Keratinocyte (primary cell): ENCODE measurements at regions not wholly inside any gene's neighbourhood (a gene's known extent, or its start where the extent isn't known, plus 50 kb on each side); places are given as distances from the start of the nearest gene placed in this dataset.

Experiments
- CTCF ChIP-seq, 3 experiments: IDR thresholded peaks in 1 of 3; conservative IDR thresholded peaks in 1 of 3; optimal IDR thresholded peaks in 1 of 3; 2 replicates in 2 of 3; 3 replicates in 1 of 3; pipeline versions ENCODE3 to v1.5.1; 2011; ENCODE audit warnings: low read length in 3 of 3, mild to moderate bottlenecking in 3 of 3, moderate library complexity in 2 of 3, control low read depth in 1 of 3, inconsistent platforms in 1 of 3; ENCODE audit not compliant: insufficient read depth in 2 of 3; ENCODE audit errors: extremely low read depth in 1 of 3
- EZH2 ChIP-seq: IDR thresholded peaks from one replicate; pipeline ENCODE4 v1.6.1; 2012; ENCODE audit warnings: inconsistent platforms, mild to moderate bottlenecking, low read length, moderate library complexity

- TF ChIP-seq EZH2 (no peak), CTCF (optimal IDR thresholded peaks at IDR 0.05 in 1 of 3, IDR thresholded peaks at IDR 0.05 in 1 of 3, conservative IDR thresholded peaks at IDR 0.05 in 1 of 3; ENCODE audit: extremely low read depth in 1 of 3, insufficient read depth in 2 of 3, low read length in 3 of 3) (no peak)
Measured at GRCh38 chr13:34363266-34363665, 545.3 kb downstream of the RFC3 start.
